PC-3 (cell line): ENCODE measurements at regions not wholly inside any gene's neighbourhood (a gene's known extent, or its start where the extent isn't known, plus 50 kb on each side); places are given as distances from the start of the nearest gene placed in this dataset.
A peak's percentile ranks its signal among the peaks of the same experiment; 100 is the strongest.

ENCODE experiments used
- ATAC-seq: fragments of 200-7000 bp; cut with Tn5 transposase; 2 replicates; pipeline ENCODE4 v1.9.1; 2020; ENCODE audit warnings: mild to moderate bottlenecking, moderate library complexity
- BruUV-seq: library from RNA; stranded (reverse); fragments of 400-500 nt; replicated peaks from 2 replicates; lab custom pipeline; 2021; lab: Mats Ljungman, UMichigan
- CTCF ChIA-PET: fragments of 300-600 bp; sonication (Branson Sonifier 250); formaldehyde crosslinking; loops from one replicate; lab custom pipeline; 2022; ENCODE audit warnings: antibody characterized with exemption; lab: Charles Lee
- POLR2A ChIA-PET: fragments of 300-600 bp; sonication (Branson Sonifier 250); formaldehyde crosslinking; loops from one replicate; lab custom pipeline; 2022; ENCODE audit warnings: antibody characterized with exemption; ENCODE audit not compliant: unreplicated experiment; lab: Charles Lee
- DNase-seq: peaks from one replicate; pipeline ENCODE4 v3.0.0-alpha.2; 2015
- H2AFZ ChIP-seq: fragments of 300-600 bp; sonication (generic); 2 replicates; pipeline ENCODE4 v1.6.0; 2016; ENCODE audit warnings: antibody characterized with exemption, low read length
- H3F3A ChIP-seq: fragments of 300-600 bp; sonication (generic); one replicate; pipeline ENCODE4 v1.6.0; 2017; ENCODE audit warnings: antibody characterized with exemption, low read length, control low read depth, mild to moderate bottlenecking; ENCODE audit not compliant: unreplicated experiment
- H3K27ac ChIP-seq: fragments of 300-600 bp; sonication (generic); 2 replicates; pipeline ENCODE4 v1.5.1; 2016; ENCODE audit warnings: mild to moderate bottlenecking, low read length
- H3K27me3 ChIP-seq: fragments of 300-600 bp; sonication (generic); 2 replicates; pipeline ENCODE4 v1.6.1; 2016; ENCODE audit warnings: low read length, mixed read lengths
- H3K36me3 ChIP-seq: fragments of 300-600 bp; sonication (generic); 2 replicates; pipeline ENCODE4 v1.6.1; 2016; ENCODE audit warnings: low read depth, mixed run types, low read length, mixed read lengths
- H3K4me1 ChIP-seq: fragments of 300-600 bp; sonication (generic); 2 replicates; pipeline ENCODE4 v1.5.1; 2016; ENCODE audit warnings: low read length; ENCODE audit not compliant: insufficient read depth
- H3K4me2 ChIP-seq: fragments of 300-600 bp; sonication (generic); 2 replicates; pipeline ENCODE4 v1.6.0; 2016; ENCODE audit warnings: low read length
- H3K4me3 ChIP-seq: fragments of 300-600 bp; sonication (generic); 2 replicates; pipeline ENCODE4 v1.5.1; 2016; ENCODE audit warnings: mild to moderate bottlenecking, low read length, mixed read lengths
- H3K79me2 ChIP-seq: fragments of 300-600 bp; sonication (generic); 2 replicates; pipeline ENCODE4 v1.6.1; 2017; ENCODE audit warnings: low read length, mixed read lengths
- H3K9ac ChIP-seq: fragments of 300-600 bp; sonication (generic); 2 replicates; pipeline ENCODE4 v1.6.0; 2016; ENCODE audit warnings: mild to moderate bottlenecking, low read length
- H3K9me2 ChIP-seq: fragments of 300-600 bp; sonication (generic); replicated peaks from 2 replicates; pipeline ENCODE4 v1.6.1; 2016; ENCODE audit warnings: mixed run types, low read length, mixed read lengths
- H3K9me3 ChIP-seq: fragments of 300-600 bp; sonication (generic); 2 replicates; pipeline ENCODE4 v1.6.1; 2016; ENCODE audit warnings: low read length, mixed read lengths
- H4K20me1 ChIP-seq: fragments of 300-600 bp; sonication (generic); 2 replicates; pipeline ENCODE4 v1.6.1; 2016; ENCODE audit warnings: low read length, mixed read lengths
- CTCF ChIP-seq: fragments of 300-600 bp; sonication (generic); conservative IDR thresholded peaks from 2 replicates; pipeline ENCODE4 v1.5.1; 2017; ENCODE audit warnings: antibody characterized with exemption, low read depth, mild to moderate bottlenecking, low read length
- EZH2 ChIP-seq: fragments of 300-600 bp; sonication (generic); IDR thresholded peaks from one replicate; pipeline ENCODE4 v1.6.1; 2017; ENCODE audit warnings: antibody characterized with exemption, mild to moderate bottlenecking, low read length; ENCODE audit not compliant: unreplicated experiment
- EZH2phosphoT487 ChIP-seq: fragments of 300-600 bp; sonication (generic); IDR thresholded peaks from 2 replicates; pipeline ENCODE4 v1.6.1; 2018; ENCODE audit warnings: mild to moderate bottlenecking, antibody characterized with exemption, low read length, borderline replicate concordance
- intact Hi-C: fragments of 100-400 bp; cut with micrococcal nuclease; formaldehyde crosslinking; loops from 2 replicates; pipeline ENCODE4 v1.9.0; 2023

GRCh38 chr5:92514896-92515295 is 1066.1 kb downstream of the NR2F1-AS1 start:
- H3K36me3 ChIP-seq, result peaks cover 3% of the 10 kb centered on the region; the same call in 1 of the 2 replicates
- H3K27ac ChIP-seq, result no peak overlapping the region
- H3K79me2 ChIP-seq, result no peaks in the 10 kb centered on the region
- no peak overlapping the region for H3K4me3 ChIP-seq
- H3K27me3 ChIP-seq, result no peaks in the 10 kb centered on the region
- BruUV-seq, result no TSS peak
- H3K9me3 ChIP-seq, result peaks cover 11% of the 10 kb centered on the region; the same call in 1 of the 2 replicates
- no peaks in the 10 kb centered on the region; the same call in 1 of the 2 replicates for H3K4me1 ChIP-seq
- no peaks in the 10 kb centered on the region for H4K20me1 ChIP-seq
- ATAC-seq (no peak), DNase-seq (no peak)
- ChIA-PET CTCF (no interaction called here), POLR2A (no interaction called here)
- H2AFZ ChIP-seq, result no peak overlapping the region
- H3F3A ChIP-seq, result no peaks in the 10 kb centered on the region
- no peak overlapping the region for H3K4me2 ChIP-seq
- no peaks in the 10 kb centered on the region for H3K9me2 ChIP-seq
- intact Hi-C loops, result no loop called here
- TF ChIP-seq EZH2phosphoT487, result no peak
- no peak for TF ChIP-seq CTCF
- TF ChIP-seq EZH2, result no peak
- no peak overlapping the region for H3K9ac ChIP-seq

GRCh38 chr5:92513067-92513466 is 1068.0 kb downstream of the NR2F1-AS1 start:
- no peaks in the 10 kb centered on the region for H3K4me1 ChIP-seq
- ChIA-PET POLR2A (no interaction called here), CTCF (no interaction called here)
- no TSS peak for BruUV-seq
- no peak overlapping the region for H3K27ac ChIP-seq
- intact Hi-C loops, result no loop called here
- TF ChIP-seq CTCF (no peak), EZH2phosphoT487 (no peak), EZH2 (no peak)
- H3K27me3 ChIP-seq, result no peaks in the 10 kb centered on the region
- no peaks in the 10 kb centered on the region for H3F3A ChIP-seq
- H3K4me3 ChIP-seq, result no peak overlapping the region
- no peaks in the 10 kb centered on the region for H3K79me2 ChIP-seq
- no peaks in the 10 kb centered on the region for H4K20me1 ChIP-seq
- H2AFZ ChIP-seq, result no peak overlapping the region
- H3K9me2 ChIP-seq, result no peaks in the 10 kb centered on the region
- no peak overlapping the region for H3K9ac ChIP-seq
- peaks cover 11% of the 10 kb centered on the region; the same call in 1 of the 2 replicates for H3K9me3 ChIP-seq
- H3K36me3 ChIP-seq, result peaks cover 3% of the 10 kb centered on the region; the same call in 1 of the 2 replicates
- DNase-seq (peak; percentile 45), ATAC-seq (no peak)
- no peak overlapping the region for H3K4me2 ChIP-seq

GRCh38 chr5:92508271-92508670 is 1072.7 kb downstream of the NR2F1-AS1 start:
- H3K27ac ChIP-seq, result no peak overlapping the region
- peaks cover 3% of the 10 kb centered on the region; the same call in 1 of the 2 replicates for H3K36me3 ChIP-seq
- no peaks in the 10 kb centered on the region for H4K20me1 ChIP-seq
- no peak overlapping the region for H3K4me2 ChIP-seq
- ChIA-PET POLR2A (no interaction called here), CTCF (no interaction called here)
- no peak overlapping the region for H2AFZ ChIP-seq
- TF ChIP-seq EZH2, result no peak
- BruUV-seq, result no TSS peak
- H3K9me2 ChIP-seq, result no peaks in the 10 kb centered on the region
- no peaks in the 10 kb centered on the region for H3K79me2 ChIP-seq
- H3K4me3 ChIP-seq, result no peak overlapping the region
- H3K9ac ChIP-seq, result no peak overlapping the region
- H3K4me1 ChIP-seq, result no peaks in the 10 kb centered on the region
- H3F3A ChIP-seq, result no peaks in the 10 kb centered on the region
- no peak for ATAC-seq
- intact Hi-C loops, result loop anchor here (10.0 kb wide), 1 partner anchor 203 kb away; no protein-coding TSS in a partner anchor
- peaks cover 11% of the 10 kb centered on the region; the same call in 1 of the 2 replicates for H3K9me3 ChIP-seq
- peak; percentile 2 for DNase-seq
- H3K27me3 ChIP-seq, result no peaks in the 10 kb centered on the region
